Islet of Langerhans (tissue), 1 donor: ENCODE measurements at regions not wholly inside any gene's neighbourhood (a gene's known extent, or its start where the extent isn't known, plus 50 kb on each side); places are given as distances from the start of the nearest gene placed in this dataset.
"Not testable (repeated sequence)": the region's sequence is repeated elsewhere in the genome, so short reads cannot be mapped to it uniquely, and the experiment has no call there.

ENCODE experiments used
- FAIRE-seq: peaks from one replicate; lab custom pipeline; 2011; peaks lifted over from hg19 to GRCh38; lab: Jason Lieb, UNC

GRCh38 chr7:34396437-34397064 is 261.5 kb upstream of the NPSR1 start:
- FAIRE-seq = no peak

- no peak for FAIRE-seq
Measured at GRCh38 chr7:34401776-34402175, 256.2 kb upstream of the NPSR1 start.

GRCh38 chr7:34406848-34407530 is 251.0 kb upstream of the NPSR1 start:
- no peak for FAIRE-seq

- FAIRE-seq = no peak
Measured at GRCh38 chr7:34407586-34407985, 250.4 kb upstream of the NPSR1 start.

GRCh38 chr7:34417781-34418180 is 240.2 kb upstream of the NPSR1 start:
- no peak for FAIRE-seq

- no peak for FAIRE-seq
Measured at GRCh38 chr7:34421526-34421925, 236.5 kb upstream of the NPSR1 start.

GRCh38 chr7:34425194-34425593 is 232.8 kb upstream of the NPSR1 start:
- no peak for FAIRE-seq

GRCh38 chr7:34425631-34426384 is 232.2 kb upstream of the NPSR1 start:
- no peak for FAIRE-seq

- no peak for FAIRE-seq
Measured at GRCh38 chr7:34430456-34430855, 227.6 kb upstream of the NPSR1 start.

GRCh38 chr7:34438436-34438835 is 219.6 kb upstream of the NPSR1 start:
- no peak for FAIRE-seq

GRCh38 chr7:34445653-34446052 is 212.4 kb upstream of the NPSR1 start:
- FAIRE-seq = no peak

- not testable (repeated sequence) for FAIRE-seq
Measured at GRCh38 chr7:34448531-34448930, 209.5 kb upstream of the NPSR1 start.

- no peak for FAIRE-seq
Measured at GRCh38 chr7:34449765-34450164, 208.3 kb upstream of the NPSR1 start.

- no peak for FAIRE-seq
Measured at GRCh38 chr7:34451183-34451582, 206.8 kb upstream of the NPSR1 start.

GRCh38 chr7:34451923-34452322 is 206.1 kb upstream of the NPSR1 start:
- no peak for FAIRE-seq

GRCh38 chr7:34452363-34452762 is 205.7 kb upstream of the NPSR1 start:
- no peak for FAIRE-seq

GRCh38 chr7:34453150-34453549 is 204.9 kb upstream of the NPSR1 start:
- no peak for FAIRE-seq

- FAIRE-seq = no peak
Measured at GRCh38 chr7:34454381-34454780, 203.6 kb upstream of the NPSR1 start.

- no peak for FAIRE-seq
Measured at GRCh38 chr7:34457329-34457728, 200.7 kb upstream of the NPSR1 start.

- FAIRE-seq = no peak
Measured at GRCh38 chr7:34463830-34464229, 194.2 kb upstream of the NPSR1 start.

GRCh38 chr7:34471844-34472243 is 186.2 kb upstream of the NPSR1 start:
- no peak for FAIRE-seq

- no peak for FAIRE-seq
Measured at GRCh38 chr7:34486371-34486770, 171.6 kb upstream of the NPSR1 start.

- FAIRE-seq = no peak
Measured at GRCh38 chr7:34487391-34488115, 170.5 kb upstream of the NPSR1 start.
